MCF 10A (cell line): ENCODE measurements at regions not wholly inside any gene's neighbourhood (a gene's known extent, or its start where the extent isn't known, plus 50 kb on each side); places are given as distances from the start of the nearest gene placed in this dataset.

Experiments
- BruUV-seq: library from RNA; stranded (reverse); fragments of 400-500 nt; replicated peaks from 2 replicates; lab custom pipeline; 2021; lab: Mats Ljungman, UMichigan
- CTCF ChIA-PET: fragments of 300-600 bp; sonication (Branson Sonifier 250); formaldehyde crosslinking; extraction: SDS; loops from one replicate; lab custom pipeline; 2021; ENCODE audit warnings: antibody characterized with exemption, inconsistent platforms; lab: Yijun Ruan, JAX
- POLR2A ChIA-PET: fragments of 300-600, 350-650 bp; sonication (Branson Sonifier 250); formaldehyde crosslinking; extraction: SDS; loops from one replicate; lab custom pipeline; 2020; ENCODE audit warnings: antibody characterized with exemption, inconsistent platforms; lab: Yijun Ruan, JAX
- DNase-seq: peaks from one replicate; pipeline ENCODE4 v3.0.0-alpha.2; 2018; ENCODE audit not compliant: unreplicated experiment
- H3K27ac Mint-ChIP-seq: one replicate; pipeline ENCODE4 v1.8.0; 2022; ENCODE audit warnings: mild to moderate bottlenecking, low read depth, mixed read lengths; ENCODE audit not compliant: unreplicated experiment
- H3K27me3 Mint-ChIP-seq: one replicate; pipeline ENCODE4 v1.8.0; 2022; ENCODE audit warnings: mixed read lengths; ENCODE audit not compliant: insufficient read depth, unreplicated experiment
- H3K36me3 Mint-ChIP-seq: one replicate; pipeline ENCODE4 v1.8.0; 2022; ENCODE audit warnings: mild to moderate bottlenecking, moderate library complexity, mixed read lengths; ENCODE audit not compliant: insufficient read depth, unreplicated experiment
- H3K4me1 Mint-ChIP-seq: one replicate; pipeline ENCODE4 v1.8.0; 2022; ENCODE audit warnings: mixed read lengths; ENCODE audit not compliant: insufficient read depth, unreplicated experiment
- H3K4me3 Mint-ChIP-seq: one replicate; pipeline ENCODE4 v1.8.0; 2022; ENCODE audit warnings: mild to moderate bottlenecking, moderate library complexity, mixed read lengths; ENCODE audit not compliant: unreplicated experiment
- H3K9me3 Mint-ChIP-seq: one replicate; pipeline ENCODE4 v1.8.0; 2022; ENCODE audit warnings: mixed read lengths; ENCODE audit not compliant: unreplicated experiment
- CTCF ChIP-seq: fragments of 200-600 bp; IDR thresholded peaks from one replicate; pipeline ENCODE4 v1.8.0; 2022; ENCODE audit warnings: antibody characterized with exemption, mild to moderate bottlenecking; ENCODE audit not compliant: unreplicated experiment
- intact Hi-C: fragments of 100-400 bp; cut with micrococcal nuclease; formaldehyde crosslinking; loops from 2 replicates; pipeline ENCODE4 v1.14.1; 2022

GRCh38 chr7:70881167-70881847, 250.6 kb upstream of the GALNT17 start:
- Mint-ChIP-seq H3K36me3 (no peaks in the 10 kb centered on the region), H3K4me1 (no peaks in the 10 kb centered on the region), H3K4me3 (no peak overlapping the region), H3K27me3 (no peaks in the 10 kb centered on the region), H3K27ac (no peak overlapping the region), H3K9me3 (peaks cover 27% of the 10 kb centered on the region)
- DNase-seq, result no peak
- CTCF ChIA-PET, result no interaction called here
- POLR2A ChIA-PET, result no interaction called here
- TF ChIP-seq CTCF, result no peak
- no TSS peak for BruUV-seq
- intact Hi-C loops, result no loop called here

- no peaks in the 10 kb centered on the region for H3K36me3 Mint-ChIP-seq
- no peak for DNase-seq
- intact Hi-C loops, result no loop called here
- peaks cover 32% of the 10 kb centered on the region for H3K9me3 Mint-ChIP-seq
- CTCF ChIA-PET, result no interaction called here
- TF ChIP-seq CTCF, result no peak
- POLR2A ChIA-PET, result no interaction called here
- H3K27ac Mint-ChIP-seq, result no peak overlapping the region
- H3K27me3 Mint-ChIP-seq, result no peaks in the 10 kb centered on the region
- no peaks in the 10 kb centered on the region for H3K4me1 Mint-ChIP-seq
- no TSS peak for BruUV-seq
- no peak overlapping the region for H3K4me3 Mint-ChIP-seq
Measured at GRCh38 chr7:70883750-70884439, 248.0 kb upstream of the GALNT17 start.

- POLR2A ChIA-PET, result no interaction called here
- H3K4me1 Mint-ChIP-seq, result no peaks in the 10 kb centered on the region
- TF ChIP-seq CTCF, result no peak
- CTCF ChIA-PET, result interaction anchor here (0.6 kb wide), 1 partner anchor 972 kb away, joined by 3 read pairs; no protein-coding TSS in a partner anchor
- H3K36me3 Mint-ChIP-seq, result no peaks in the 10 kb centered on the region
- H3K4me3 Mint-ChIP-seq, result no peak overlapping the region
- intact Hi-C loops, result no loop called here
- BruUV-seq, result no TSS peak
- H3K27me3 Mint-ChIP-seq, result no peaks in the 10 kb centered on the region
- H3K9me3 Mint-ChIP-seq, result peaks cover 32% of the 10 kb centered on the region
- H3K27ac Mint-ChIP-seq, result no peak overlapping the region
- DNase-seq, result no peak
Measured at GRCh38 chr7:70884440-70884764, 247.5 kb upstream of the GALNT17 start.

- no peak for DNase-seq
- Mint-ChIP-seq H3K9me3 (peaks cover 32% of the 10 kb centered on the region), H3K27me3 (no peaks in the 10 kb centered on the region), H3K4me1 (no peaks in the 10 kb centered on the region), H3K36me3 (no peaks in the 10 kb centered on the region), H3K27ac (no peak overlapping the region), H3K4me3 (no peak overlapping the region)
- CTCF ChIA-PET, result interaction anchor here (0.6 to 0.9 kb wide), 2 partner anchors 31 to 972 kb away, joined by 3 read pairs; no protein-coding TSS in a partner anchor
- TF ChIP-seq CTCF, result no peak
- intact Hi-C loops, result no loop called here
- POLR2A ChIA-PET, result no interaction called here
- BruUV-seq, result no TSS peak
Measured at GRCh38 chr7:70884809-70885208, 247.1 kb upstream of the GALNT17 start.
